ENCODE measurements at regions not wholly inside any gene's neighbourhood (a gene's known extent, or its start where the extent isn't known, plus 50 kb on each side); places are given as distances from the start of the nearest gene placed in this dataset.

- TF ChIP-seq, protein P1, sequence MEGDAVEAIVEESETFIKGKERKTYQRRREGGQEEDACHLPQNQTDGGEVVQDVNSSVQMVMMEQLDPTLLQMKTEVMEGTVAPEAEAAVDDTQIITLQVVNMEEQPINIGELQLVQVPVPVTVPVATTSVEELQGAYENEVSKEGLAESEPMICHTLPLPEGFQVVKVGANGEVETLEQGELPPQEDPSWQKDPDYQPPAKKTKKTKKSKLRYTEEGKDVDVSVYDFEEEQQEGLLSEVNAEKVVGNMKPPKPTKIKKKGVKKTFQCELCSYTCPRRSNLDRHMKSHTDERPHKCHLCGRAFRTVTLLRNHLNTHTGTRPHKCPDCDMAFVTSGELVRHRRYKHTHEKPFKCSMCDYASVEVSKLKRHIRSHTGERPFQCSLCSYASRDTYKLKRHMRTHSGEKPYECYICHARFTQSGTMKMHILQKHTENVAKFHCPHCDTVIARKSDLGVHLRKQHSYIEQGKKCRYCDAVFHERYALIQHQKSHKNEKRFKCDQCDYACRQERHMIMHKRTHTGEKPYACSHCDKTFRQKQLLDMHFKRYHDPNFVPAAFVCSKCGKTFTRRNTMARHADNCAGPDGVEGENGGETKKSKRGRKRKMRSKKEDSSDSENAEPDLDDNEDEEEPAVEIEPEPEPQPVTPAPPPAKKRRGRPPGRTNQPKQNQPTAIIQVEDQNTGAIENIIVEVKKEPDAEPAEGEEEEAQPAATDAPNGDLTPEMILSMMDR (IDR thresholded peaks at IDR 0.05; ENCODE audit: insufficient read depth, low read length), result no peak
- TF ChIP-seq POLR2AphosphoS5 (IDR thresholded peaks at IDR 0.05; ENCODE audit: low read depth), result no peak
- no peak for TF ChIP-seq SPI1 (IDR thresholded peaks at IDR 0.05; ENCODE audit: borderline replicate concordance, low read depth)
These were observed 133.1 kb downstream of the LRIG3 start for GRCh38 chr12:58787021-58787760.

Measured in HL-60 (cell line).